Stomach (tissue), 4 donors: ENCODE measurements at regions not wholly inside any gene's neighbourhood (a gene's known extent, or its start where the extent isn't known, plus 50 kb on each side); places are given as distances from the start of the nearest gene placed in this dataset.

Experiments
- CTCF ChIP-seq, 7 experiments: fragments of 450-650 bp in 4 of 7; fragments of 200-600 bp in 3 of 7; sonication (generic) in 3 of 7; IDR thresholded peaks; one replicate each; pipeline ENCODE4 v1.5.1; 2016 to 2019; ENCODE audit warnings: antibody characterized with exemption in 7 of 7, control low read depth in 2 of 7, mild to moderate bottlenecking in 1 of 7
- POLR2A ChIP-seq, 4 donors: fragments of 450-650 bp; IDR thresholded peaks; one replicate each; pipeline ENCODE4 v1.6.1; 2016; ENCODE audit warnings: antibody characterized with exemption in 4 of 4, control low read depth in 2 of 4, mild to moderate bottlenecking in 1 of 4, moderate library complexity in 1 of 4
- POLR2AphosphoS5 ChIP-seq, 3 donors: sonication (generic); formaldehyde crosslinking; IDR thresholded peaks; one replicate each; pipeline ENCODE4 v1.6.1; 2016; ENCODE audit warnings: antibody characterized with exemption in 3 of 3

- TF ChIP-seq CTCF (IDR thresholded peaks at IDR 0.05): no peak
- TF ChIP-seq POLR2A (IDR thresholded peaks at IDR 0.05): no peak
- TF ChIP-seq POLR2AphosphoS5 (IDR thresholded peaks at IDR 0.05): no peak
Observed at GRCh38 chr6:16973545-16974386, 128.1 kb upstream of the STMND1 start.
